Fibroblast of lung (primary cell): ENCODE measurements at regions not wholly inside any gene's neighbourhood (a gene's known extent, or its start where the extent isn't known, plus 50 kb on each side); places are given as distances from the start of the nearest gene placed in this dataset.

Experiments
- EZH2 ChIP-seq: IDR thresholded peaks from 2 replicates; pipeline ENCODE4 v1.5.1; 2012; ENCODE audit warnings: low read length, control low read depth, mild to moderate bottlenecking; ENCODE audit errors: missing control alignments
- TF ChIP-seq, protein P1 (sequence below), 2 donors: IDR thresholded peaks in 1 of 2; conservative IDR thresholded peaks in 1 of 2; 1 replicate in 1 of 2; 2 replicates in 1 of 2; pipeline ENCODE4 v1.5.1; 2011 to 2012; ENCODE audit warnings: low read length in 2 of 2, control low read depth in 1 of 2, inconsistent platforms in 1 of 2, low read depth in 1 of 2, mild to moderate bottlenecking in 1 of 2

DNA sequence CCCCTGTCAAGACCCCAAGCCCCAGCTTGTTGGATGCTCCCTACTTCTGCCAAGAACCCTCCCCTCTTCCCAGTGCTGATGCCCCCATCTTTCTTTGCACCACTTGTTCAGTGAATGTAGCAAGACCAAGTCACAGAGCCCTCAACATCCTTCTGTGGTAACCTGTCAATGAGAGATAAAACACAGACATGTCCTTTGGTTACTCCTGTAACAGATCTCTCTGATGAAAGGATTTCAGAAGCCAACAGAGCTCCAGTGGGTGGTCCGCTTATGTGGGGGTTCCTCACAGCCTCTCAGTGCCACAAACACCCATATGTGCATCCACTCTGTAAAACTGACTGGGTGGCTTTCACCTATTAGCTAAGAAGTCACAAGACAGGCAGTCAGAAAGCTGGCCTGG is 93.2 kb upstream of the CST7 start:
- TF ChIP-seq, protein P1, sequence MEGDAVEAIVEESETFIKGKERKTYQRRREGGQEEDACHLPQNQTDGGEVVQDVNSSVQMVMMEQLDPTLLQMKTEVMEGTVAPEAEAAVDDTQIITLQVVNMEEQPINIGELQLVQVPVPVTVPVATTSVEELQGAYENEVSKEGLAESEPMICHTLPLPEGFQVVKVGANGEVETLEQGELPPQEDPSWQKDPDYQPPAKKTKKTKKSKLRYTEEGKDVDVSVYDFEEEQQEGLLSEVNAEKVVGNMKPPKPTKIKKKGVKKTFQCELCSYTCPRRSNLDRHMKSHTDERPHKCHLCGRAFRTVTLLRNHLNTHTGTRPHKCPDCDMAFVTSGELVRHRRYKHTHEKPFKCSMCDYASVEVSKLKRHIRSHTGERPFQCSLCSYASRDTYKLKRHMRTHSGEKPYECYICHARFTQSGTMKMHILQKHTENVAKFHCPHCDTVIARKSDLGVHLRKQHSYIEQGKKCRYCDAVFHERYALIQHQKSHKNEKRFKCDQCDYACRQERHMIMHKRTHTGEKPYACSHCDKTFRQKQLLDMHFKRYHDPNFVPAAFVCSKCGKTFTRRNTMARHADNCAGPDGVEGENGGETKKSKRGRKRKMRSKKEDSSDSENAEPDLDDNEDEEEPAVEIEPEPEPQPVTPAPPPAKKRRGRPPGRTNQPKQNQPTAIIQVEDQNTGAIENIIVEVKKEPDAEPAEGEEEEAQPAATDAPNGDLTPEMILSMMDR (conservative IDR thresholded peaks at IDR 0.05 in 1 of 2, IDR thresholded peaks at IDR 0.05 in 1 of 2; ENCODE audit: low read depth in 1 of 2, low read length in 2 of 2): no peak
- no peak for TF ChIP-seq EZH2
